ENCODE measurements at regions not wholly inside any gene's neighbourhood (a gene's known extent, or its start where the extent isn't known, plus 50 kb on each side); places are given as distances from the start of the nearest gene placed in this dataset.

DNA sequence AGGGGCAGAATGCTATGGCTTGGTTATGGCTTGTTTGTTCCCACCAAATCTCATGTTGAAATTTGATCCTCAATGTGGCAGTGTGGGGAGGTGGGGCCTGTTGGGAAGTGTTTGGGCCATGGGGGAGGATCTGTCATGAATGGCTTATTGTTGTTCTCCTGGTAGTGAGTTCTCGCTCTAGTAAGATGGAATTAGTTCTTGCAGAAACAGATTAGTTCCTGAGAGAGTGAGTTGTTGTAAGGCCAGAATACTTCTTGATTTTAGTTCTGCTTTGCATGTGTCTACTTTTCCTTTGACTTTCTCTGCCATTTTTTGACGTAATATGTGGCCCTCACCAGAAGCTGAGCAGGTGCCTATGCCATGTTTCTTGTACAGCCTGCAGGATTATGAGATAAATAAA is 188.2 kb downstream of the KIF20B start (continued):
- TF ChIP-seq NFE2L1 (CRISPR knock-in tag; IDR thresholded peaks at IDR 0.05) (no peak), CREB1 (CRISPR knock-in tag; IDR thresholded peaks at IDR 0.05) (no peak)
- TF ChIP-seq, protein P1, sequence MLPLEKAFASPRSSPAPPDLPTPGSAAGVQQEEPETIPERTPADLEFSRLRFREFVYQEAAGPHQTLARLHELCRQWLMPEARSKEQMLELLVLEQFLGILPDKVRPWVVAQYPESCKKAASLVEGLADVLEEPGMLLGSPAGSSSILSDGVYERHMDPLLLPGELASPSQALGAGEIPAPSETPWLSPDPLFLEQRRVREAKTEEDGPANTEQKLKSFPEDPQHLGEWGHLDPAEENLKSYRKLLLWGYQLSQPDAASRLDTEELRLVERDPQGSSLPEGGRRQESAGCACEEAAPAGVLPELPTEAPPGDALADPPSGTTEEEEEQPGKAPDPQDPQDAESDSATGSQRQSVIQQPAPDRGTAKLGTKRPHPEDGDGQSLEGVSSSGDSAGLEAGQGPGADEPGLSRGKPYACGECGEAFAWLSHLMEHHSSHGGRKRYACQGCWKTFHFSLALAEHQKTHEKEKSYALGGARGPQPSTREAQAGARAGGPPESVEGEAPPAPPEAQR (CRISPR knock-in tag; IDR thresholded peaks at IDR 0.05): no peak
- TF ChIP-seq, protein P2, sequence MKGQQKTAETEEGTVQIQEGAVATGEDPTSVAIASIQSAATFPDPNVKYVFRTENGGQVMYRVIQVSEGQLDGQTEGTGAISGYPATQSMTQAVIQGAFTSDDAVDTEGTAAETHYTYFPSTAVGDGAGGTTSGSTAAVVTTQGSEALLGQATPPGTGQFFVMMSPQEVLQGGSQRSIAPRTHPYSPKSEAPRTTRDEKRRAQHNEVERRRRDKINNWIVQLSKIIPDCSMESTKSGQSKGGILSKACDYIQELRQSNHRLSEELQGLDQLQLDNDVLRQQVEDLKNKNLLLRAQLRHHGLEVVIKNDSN (CRISPR knock-in tag; IDR thresholded peaks at IDR 0.05): no peak

- Mint-ChIP-seq H3K27ac (no peak overlapping the region), H3K27me3 (ENCODE audit: low read depth) (no peaks in the 10 kb centered on the region; the same call in 1 of the 2 replicates), H3K9me3 (0 out of 2 replicates have a peak, but pooled peaks cover 5% of the 10 kb centered on the region), H3K36me3 (no peaks in the 10 kb centered on the region), H3K4me1 (peaks cover 33% of the 10 kb centered on the region), H3K4me3 (no peak overlapping the region)
- POLR2A ChIA-PET: no interaction called here
- ATAC-seq (no peak), DNase-seq (ENCODE audit: low spot score) (no peak)
- TF ChIP-seq NFYB (CRISPR knock-in tag; conservative IDR thresholded peaks at IDR 0.05; ENCODE audit: low read depth): no peak
- no peak for TF ChIP-seq NR1H2 (CRISPR knock-in tag; IDR thresholded peaks at IDR 0.05)
- TF ChIP-seq MYBL2 (CRISPR knock-in tag; IDR thresholded peaks at IDR 0.05): no peak
- TF ChIP-seq, protein P3, sequence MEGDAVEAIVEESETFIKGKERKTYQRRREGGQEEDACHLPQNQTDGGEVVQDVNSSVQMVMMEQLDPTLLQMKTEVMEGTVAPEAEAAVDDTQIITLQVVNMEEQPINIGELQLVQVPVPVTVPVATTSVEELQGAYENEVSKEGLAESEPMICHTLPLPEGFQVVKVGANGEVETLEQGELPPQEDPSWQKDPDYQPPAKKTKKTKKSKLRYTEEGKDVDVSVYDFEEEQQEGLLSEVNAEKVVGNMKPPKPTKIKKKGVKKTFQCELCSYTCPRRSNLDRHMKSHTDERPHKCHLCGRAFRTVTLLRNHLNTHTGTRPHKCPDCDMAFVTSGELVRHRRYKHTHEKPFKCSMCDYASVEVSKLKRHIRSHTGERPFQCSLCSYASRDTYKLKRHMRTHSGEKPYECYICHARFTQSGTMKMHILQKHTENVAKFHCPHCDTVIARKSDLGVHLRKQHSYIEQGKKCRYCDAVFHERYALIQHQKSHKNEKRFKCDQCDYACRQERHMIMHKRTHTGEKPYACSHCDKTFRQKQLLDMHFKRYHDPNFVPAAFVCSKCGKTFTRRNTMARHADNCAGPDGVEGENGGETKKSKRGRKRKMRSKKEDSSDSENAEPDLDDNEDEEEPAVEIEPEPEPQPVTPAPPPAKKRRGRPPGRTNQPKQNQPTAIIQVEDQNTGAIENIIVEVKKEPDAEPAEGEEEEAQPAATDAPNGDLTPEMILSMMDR (IDR thresholded peaks at IDR 0.05): no peak
- no peak for TF ChIP-seq USF2 (CRISPR knock-in tag; IDR thresholded peaks at IDR 0.05)
- no peak for TF ChIP-seq KAT7 (CRISPR knock-in tag; IDR thresholded peaks at IDR 0.05; ENCODE audit: borderline replicate concordance)
- TF ChIP-seq, protein P4, sequence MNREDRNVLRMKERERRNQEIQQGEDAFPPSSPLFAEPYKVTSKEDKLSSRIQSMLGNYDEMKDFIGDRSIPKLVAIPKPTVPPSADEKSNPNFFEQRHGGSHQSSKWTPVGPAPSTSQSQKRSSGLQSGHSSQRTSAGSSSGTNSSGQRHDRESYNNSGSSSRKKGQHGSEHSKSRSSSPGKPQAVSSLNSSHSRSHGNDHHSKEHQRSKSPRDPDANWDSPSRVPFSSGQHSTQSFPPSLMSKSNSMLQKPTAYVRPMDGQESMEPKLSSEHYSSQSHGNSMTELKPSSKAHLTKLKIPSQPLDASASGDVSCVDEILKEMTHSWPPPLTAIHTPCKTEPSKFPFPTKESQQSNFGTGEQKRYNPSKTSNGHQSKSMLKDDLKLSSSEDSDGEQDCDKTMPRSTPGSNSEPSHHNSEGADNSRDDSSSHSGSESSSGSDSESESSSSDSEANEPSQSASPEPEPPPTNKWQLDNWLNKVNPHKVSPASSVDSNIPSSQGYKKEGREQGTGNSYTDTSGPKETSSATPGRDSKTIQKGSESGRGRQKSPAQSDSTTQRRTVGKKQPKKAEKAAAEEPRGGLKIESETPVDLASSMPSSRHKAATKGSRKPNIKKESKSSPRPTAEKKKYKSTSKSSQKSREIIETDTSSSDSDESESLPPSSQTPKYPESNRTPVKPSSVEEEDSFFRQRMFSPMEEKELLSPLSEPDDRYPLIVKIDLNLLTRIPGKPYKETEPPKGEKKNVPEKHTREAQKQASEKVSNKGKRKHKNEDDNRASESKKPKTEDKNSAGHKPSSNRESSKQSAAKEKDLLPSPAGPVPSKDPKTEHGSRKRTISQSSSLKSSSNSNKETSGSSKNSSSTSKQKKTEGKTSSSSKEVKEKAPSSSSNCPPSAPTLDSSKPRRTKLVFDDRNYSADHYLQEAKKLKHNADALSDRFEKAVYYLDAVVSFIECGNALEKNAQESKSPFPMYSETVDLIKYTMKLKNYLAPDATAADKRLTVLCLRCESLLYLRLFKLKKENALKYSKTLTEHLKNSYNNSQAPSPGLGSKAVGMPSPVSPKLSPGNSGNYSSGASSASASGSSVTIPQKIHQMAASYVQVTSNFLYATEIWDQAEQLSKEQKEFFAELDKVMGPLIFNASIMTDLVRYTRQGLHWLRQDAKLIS (CRISPR knock-in tag; IDR thresholded peaks at IDR 0.05; ENCODE audit: borderline replicate concordance): no peak
- TF ChIP-seq, protein P5, sequence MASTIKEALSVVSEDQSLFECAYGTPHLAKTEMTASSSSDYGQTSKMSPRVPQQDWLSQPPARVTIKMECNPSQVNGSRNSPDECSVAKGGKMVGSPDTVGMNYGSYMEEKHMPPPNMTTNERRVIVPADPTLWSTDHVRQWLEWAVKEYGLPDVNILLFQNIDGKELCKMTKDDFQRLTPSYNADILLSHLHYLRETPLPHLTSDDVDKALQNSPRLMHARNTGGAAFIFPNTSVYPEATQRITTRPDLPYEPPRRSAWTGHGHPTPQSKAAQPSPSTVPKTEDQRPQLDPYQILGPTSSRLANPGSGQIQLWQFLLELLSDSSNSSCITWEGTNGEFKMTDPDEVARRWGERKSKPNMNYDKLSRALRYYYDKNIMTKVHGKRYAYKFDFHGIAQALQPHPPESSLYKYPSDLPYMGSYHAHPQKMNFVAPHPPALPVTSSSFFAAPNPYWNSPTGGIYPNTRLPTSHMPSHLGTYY (CRISPR knock-in tag; IDR thresholded peaks at IDR 0.05): no peak
- no peak for TF ChIP-seq FOXP1 (CRISPR knock-in tag; IDR thresholded peaks at IDR 0.05; ENCODE audit: borderline replicate concordance)
- no peak for TF ChIP-seq CREM (CRISPR knock-in tag; IDR thresholded peaks at IDR 0.05)
- TF ChIP-seq TEAD1 (CRISPR knock-in tag; IDR thresholded peaks at IDR 0.05): no peak
- TF ChIP-seq SMAD3 (CRISPR knock-in tag; IDR thresholded peaks at IDR 0.05; ENCODE audit: borderline replicate concordance): no peak
- TF ChIP-seq, protein P6, sequence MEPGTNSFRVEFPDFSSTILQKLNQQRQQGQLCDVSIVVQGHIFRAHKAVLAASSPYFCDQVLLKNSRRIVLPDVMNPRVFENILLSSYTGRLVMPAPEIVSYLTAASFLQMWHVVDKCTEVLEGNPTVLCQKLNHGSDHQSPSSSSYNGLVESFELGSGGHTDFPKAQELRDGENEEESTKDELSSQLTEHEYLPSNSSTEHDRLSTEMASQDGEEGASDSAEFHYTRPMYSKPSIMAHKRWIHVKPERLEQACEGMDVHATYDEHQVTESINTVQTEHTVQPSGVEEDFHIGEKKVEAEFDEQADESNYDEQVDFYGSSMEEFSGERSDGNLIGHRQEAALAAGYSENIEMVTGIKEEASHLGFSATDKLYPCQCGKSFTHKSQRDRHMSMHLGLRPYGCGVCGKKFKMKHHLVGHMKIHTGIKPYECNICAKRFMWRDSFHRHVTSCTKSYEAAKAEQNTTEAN (CRISPR knock-in tag; IDR thresholded peaks at IDR 0.05): no peak
- no peak for TF ChIP-seq NR2C2 (CRISPR knock-in tag; IDR thresholded peaks at IDR 0.05)
- no peak for TF ChIP-seq JUN (CRISPR knock-in tag; IDR thresholded peaks at IDR 0.05)
- no peak for TF ChIP-seq TCF7 (CRISPR knock-in tag; IDR thresholded peaks at IDR 0.05; ENCODE audit: low read depth)
- TF ChIP-seq NFATC4 (CRISPR knock-in tag; IDR thresholded peaks at IDR 0.05): no peak
- CTCF ChIA-PET: interaction anchor here (1.8 kb wide), 1 partner anchor 37 kb away, joined by 4 read pairs; no protein-coding TSS in a partner anchor
Measured at GRCh38 chr10:89891006-89891535, 189.7 kb downstream of the KIF20B start.

All from WTC11 (cell line).